Stimulated activated CD8-positive, alpha-beta memory T cell treated with anti-CD3 and anti-CD28 coated beads, Interleukin-12 subunit alpha, Interleukin-12 subunit beta, amount 100 ng/mL, for 1 hour (primary cell): ENCODE measurements at regions not wholly inside any gene's neighbourhood (a gene's known extent, or its start where the extent isn't known, plus 50 kb on each side); places are given as distances from the start of the nearest gene placed in this dataset.
"Not testable (repeated sequence)": the region's sequence is repeated elsewhere in the genome, so short reads cannot be mapped to it uniquely, and the experiment has no call there.

ENCODE experiments used
- DNase-seq: peaks from one replicate; pipeline ENCODE4 v3.0.0-alpha.2; 2020; ENCODE audit warnings: low read depth

DNA sequence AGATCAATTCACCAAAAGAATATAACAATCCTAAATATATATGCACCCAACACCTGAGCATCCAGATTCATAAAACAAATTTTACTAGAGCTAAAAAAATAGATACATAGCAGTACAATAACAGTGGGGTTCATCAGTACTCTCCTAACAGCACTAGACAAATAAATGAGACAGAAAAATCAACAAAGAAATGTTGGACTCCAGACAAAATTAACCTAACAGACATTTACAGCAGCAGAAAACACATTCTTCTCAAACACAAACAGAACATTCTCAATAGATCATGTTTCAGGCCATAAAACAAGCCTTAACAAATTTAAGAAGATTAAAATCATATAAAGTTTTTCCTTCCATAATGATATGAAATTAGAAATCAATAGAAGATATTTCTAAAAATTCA lies 124.8 kb upstream of the NECTIN3 start:
- no peak for DNase-seq

DNA sequence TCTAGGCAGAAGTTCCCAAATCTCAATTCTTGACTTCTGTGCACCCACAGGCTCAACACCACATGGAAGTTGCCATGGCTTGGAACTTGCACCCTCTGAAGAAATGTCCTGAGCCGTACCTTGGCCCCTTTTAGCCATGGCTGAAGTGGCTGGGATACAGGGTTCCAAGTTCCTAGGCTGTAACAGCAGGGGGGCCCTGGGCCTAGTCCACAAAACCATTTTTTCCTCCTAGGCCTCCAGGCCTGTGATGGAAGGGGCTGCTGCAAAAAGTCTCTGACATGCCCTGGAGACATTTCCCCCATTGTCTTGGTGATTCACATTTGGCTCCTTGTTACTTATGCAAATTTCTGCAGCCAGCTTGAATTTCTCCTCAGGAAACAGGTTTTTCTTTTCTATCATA lies 122.4 kb upstream of the NECTIN3 start:
- not testable (repeated sequence) for DNase-seq

GRCh38 chr3:110955301-110955880 lies 116.2 kb upstream of the NECTIN3 start:
- DNase-seq, result no peak

DNA sequence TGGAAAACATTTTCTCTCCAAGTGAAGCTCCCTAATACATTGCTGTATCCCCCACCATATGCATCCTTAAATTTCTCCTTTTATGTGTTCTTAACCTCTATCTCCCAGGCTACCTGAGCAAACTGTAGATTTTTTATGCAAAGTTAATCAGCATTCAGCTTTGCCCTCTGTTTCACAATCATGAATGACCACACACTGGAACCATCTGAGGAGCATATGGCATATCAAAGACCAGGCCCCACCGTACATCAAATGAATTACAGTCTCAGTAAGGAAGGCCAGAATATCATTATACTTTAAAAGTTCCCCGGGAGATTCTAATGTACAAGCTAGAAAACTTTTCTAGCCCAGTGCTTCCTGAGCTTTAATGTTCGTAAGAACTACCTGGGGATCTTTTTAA lies 115.5 kb upstream of the NECTIN3 start:
- DNase-seq, result no peak

DNA sequence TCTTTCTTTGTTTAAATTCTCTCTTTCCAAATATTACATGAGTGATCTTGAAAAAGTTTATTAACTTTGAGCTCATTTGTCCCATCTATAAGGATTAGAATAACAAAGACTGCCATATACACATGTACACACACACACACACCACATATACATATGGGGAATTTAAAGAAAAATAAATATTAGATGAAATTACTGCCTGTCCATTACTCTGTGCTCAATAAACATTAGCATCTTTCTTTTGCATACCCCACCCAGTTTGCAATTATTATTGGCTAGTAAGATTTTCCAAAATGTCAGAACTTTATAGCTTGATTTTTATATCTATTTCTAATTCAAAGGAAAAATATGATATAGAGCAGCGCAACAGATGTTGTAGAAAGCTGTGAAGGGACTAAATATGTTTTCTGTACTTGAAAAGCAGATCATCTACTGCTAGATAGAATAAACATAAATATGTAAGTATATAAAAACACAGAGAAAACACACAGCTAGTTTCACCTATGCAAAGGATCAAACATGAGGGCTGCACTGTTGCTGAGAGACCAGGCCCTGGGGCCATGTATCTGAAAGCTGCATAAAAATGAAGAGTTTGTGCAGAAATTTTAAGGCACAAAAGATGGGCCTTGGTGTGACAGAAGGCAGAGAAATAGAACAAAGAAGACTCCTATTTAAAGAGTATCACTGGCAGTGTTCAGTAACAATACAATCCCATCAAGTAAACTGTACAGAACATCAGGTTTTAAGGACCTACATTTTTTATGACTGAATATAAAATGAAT lies 114.2 kb upstream of the NECTIN3 start:
- DNase-seq, result no peak

DNA sequence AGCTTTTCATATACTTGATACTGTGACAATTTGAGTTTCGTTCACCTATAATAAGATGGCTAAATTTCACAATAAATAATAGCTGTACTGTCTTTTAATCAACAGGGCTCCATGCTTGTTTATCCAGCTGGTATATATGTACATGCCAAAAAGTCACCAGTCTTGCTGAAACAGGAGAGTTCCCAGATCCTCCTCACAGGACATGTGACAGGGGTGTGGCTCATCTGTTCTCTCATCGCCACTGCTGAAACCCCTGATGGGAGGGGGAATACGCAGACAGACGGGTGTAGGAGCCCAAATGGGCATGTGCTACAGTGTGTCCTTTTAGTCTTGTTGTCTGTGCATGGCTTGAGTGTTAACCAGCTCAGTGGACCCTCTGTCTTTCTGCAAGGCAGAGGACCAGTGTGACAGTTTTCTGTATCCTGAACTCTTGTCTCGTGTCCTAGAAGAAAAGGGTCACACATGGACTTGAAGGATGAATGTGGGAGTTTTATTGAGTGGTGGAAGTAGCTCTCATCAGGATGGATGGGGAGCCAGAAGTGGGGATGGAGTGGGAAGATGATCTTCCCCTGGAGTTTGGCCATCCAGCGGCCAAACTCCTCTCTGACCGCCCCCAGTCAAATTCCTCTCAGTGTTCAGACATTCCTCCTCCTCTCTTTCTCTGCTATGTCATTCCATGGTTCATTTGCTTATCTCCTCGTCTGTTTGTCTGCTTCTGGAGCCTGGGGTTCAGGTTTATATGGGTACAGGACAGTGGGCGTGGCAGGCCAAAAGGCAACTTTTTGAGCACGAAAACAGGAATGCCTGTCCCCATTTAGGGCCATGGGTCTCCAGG lies 113.1 kb upstream of the NECTIN3 start:
- DNase-seq, result no peak

DNA sequence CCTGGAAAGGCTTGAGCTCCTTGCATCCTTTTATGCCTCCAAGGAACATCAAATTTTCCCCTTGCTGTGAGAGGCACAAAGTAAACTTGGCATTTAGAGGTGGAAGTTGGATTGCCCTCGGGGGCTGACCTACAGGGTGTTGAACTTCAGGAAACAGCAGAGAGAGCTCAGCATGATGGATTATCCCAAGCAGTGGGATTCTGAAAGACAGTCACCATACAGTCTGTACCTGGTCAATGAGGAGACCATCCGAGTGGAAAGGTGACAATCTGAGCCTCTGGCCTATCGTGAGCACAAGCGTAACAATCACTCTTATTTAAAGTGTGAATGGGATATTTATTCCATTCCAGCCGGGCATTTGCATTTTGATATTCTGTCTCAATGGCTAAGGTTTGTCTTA lies 105.6 kb upstream of the NECTIN3 start:
- DNase-seq, result no peak

DNA sequence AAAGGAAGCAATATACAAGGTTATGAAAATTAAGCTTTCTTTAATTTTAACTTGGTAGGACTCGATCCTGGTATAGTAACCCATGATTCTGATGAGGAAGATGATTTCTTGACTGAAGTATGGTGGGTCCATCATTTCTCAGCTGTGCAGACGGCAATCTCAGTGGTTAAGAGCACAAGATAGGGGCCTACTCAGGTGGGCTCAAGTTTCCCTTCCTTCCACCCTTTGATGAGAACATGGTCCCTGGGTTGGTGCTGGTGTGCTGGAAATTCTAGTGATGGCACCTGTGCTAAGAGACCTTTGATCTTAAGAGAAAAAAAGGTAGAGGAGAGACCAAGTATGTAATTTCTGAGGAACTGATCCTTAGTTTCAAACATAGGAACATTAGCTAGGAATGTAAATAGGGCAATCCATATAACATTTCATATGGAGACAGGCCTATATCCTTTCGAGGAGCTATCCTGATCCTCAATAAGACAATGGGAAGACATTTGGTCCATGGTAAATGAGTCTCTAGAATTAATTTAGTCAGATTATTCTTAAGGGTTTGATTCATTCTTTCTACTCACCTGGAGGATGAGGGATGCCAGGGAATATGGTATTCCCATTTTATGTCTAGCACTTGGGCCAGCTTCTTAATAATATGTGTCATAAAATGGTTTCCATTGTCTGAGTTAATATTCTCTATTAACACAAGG lies 104.5 kb upstream of the NECTIN3 start:
- DNase-seq, result no peak

DNA sequence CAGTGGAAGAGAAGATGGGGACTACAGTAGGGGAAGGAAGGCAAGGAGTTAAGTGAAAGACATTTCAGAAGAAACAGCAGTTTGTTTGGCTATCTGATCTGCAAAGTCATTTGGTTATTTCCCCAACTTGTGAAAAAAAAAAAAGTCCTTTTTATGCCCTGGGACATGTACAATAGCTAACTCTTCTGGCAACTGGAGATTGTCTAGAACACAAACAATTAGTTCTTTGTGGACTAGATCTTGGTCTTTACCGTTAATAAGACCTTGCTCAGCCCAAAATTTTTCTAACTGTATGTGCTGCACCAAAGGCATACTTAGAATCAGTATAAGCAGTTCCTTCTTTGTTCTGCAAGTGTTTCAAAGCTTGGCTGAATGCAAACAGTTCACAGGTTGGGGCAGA lies 103.5 kb upstream of the NECTIN3 start:
- no peak for DNase-seq

- no peak for DNase-seq
These were observed 102.1 kb upstream of the NECTIN3 start for GRCh38 chr3:110969229-110970211.

DNA sequence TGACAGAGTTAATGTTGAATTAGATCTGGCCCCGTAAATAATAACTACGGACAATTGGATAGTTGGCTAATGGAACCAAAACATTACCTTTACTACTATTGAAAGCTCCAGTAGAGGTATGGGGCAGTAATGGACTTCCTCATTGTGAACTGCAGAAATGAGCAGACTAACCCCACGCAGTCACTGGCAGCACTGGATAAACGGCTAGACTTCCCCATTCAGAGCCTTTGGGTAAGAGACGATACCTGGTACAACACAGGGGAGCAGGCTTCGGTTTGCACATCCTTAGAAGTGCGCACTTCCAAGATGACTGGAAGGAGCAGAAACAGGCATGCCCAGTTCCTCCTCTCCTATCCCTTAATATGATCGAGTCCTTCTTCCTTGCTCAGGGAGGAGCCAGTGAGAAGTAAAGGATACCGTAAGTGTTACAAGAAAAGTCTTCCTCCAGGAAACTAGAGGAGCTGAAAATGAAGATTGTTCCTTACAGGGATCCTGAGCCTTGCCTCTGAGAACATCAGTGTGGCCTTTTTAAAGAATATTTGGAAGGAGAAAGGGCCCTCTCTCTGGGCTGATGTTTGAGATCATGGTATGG lies 100.5 kb upstream of the NECTIN3 start:
- DNase-seq, result no peak

DNA sequence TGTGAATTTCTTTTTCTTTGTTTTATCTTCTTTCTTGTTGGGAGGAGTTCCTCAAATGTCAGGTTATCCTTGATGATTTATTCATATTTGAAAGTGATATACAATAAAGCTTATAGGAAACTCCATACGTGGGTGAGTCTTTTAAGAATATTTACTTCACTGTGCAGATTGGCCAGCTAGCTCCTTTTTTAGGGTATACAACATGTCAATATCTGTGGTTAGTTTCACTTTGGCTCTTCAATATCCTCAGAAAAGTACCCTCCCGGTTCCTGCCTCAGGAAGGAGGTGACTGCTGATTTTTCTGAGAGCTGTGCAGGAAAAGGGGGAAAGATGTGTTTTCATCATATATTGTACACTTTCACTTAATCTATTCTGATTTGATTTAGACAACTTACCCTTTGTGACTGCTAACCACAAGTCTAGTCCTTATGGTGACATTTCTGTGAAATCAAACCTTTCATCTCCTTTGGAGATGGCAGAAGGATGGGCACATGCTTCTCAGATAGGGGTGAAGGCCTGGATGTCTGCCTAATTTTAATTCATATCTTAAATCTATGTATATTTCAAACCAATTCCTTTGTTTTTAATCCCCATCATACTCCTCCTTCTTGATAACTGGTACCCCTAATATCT lies 98.2 kb upstream of the NECTIN3 start:
- no peak for DNase-seq

DNA sequence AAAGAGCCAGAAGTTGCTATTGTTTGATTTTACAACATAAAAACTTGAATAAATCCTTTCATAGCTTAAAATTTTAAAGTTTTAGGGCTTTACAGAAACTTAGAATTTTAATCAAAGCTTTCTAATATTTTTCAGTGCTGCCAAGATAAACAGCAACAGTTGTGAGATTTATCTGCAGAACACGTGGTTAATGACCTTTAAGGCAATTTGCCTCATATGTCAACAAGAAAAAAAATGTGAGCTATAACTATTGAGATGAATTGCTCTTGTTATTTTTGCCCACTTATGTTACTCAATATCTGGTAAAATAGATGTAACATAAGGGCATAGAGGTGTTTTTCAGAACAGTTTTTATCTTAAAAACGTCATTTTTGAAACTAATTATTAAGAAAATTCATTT lies 96.7 kb upstream of the NECTIN3 start:
- no peak for DNase-seq

- DNase-seq, result no peak
These were observed 87.0 kb upstream of the NECTIN3 start for GRCh38 chr3:110984456-110985250.

GRCh38 chr3:110989446-110989845 lies 82.2 kb upstream of the NECTIN3 start:
- no peak for DNase-seq

- DNase-seq, result no peak
These were observed 76.0 kb upstream of the NECTIN3 start for GRCh38 chr3:110995461-110996231.

DNA sequence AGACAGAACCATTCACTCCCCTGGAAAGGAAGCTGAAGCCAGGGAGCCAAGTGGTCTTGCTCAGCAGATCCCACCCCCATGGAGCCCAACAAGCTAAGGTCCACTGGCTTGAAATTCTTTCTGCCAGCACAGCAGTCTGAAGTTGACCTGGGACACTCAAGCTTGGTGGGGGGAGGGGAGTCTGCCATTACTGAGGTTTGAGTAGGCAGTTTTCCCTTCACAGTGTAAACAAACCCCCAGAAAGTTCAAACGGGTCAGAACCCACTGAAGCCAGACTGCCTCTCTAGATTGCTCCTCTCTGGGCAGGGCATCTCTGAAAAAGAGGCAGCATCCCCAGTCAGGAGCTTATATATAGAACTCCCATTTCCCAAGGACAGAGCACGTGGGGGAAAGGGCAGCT lies 72.8 kb upstream of the NECTIN3 start:
- not testable (repeated sequence) for DNase-seq

- not testable (repeated sequence) for DNase-seq
These were observed 65.1 kb upstream of the NECTIN3 start for GRCh38 chr3:111006485-111006884.
